ENCODE measurements at regions not wholly inside any gene's neighbourhood (a gene's known extent, or its start where the extent isn't known, plus 50 kb on each side); places are given as distances from the start of the nearest gene placed in this dataset.

DNA sequence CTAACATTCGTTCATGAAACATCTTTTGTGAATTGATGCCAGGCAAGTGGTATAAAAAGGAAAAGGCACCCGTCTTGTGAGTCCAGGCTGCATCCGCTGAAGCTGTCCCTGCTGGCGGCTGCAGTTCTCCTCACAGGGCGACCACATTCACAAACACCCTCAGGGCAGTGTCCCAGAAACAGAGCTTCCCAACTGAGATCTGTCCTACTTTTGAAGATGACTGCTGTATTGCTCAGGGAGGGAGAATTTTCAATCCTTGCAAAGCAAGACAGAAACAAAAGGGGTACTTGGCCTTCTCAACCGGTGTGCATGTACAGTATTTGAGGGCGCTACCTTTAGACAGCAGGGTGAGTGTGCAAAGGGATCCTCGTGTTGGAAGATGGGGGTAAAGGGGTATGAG lies 316.1 kb downstream of the GADD45G start:
- no peak for DNase-seq

DNA sequence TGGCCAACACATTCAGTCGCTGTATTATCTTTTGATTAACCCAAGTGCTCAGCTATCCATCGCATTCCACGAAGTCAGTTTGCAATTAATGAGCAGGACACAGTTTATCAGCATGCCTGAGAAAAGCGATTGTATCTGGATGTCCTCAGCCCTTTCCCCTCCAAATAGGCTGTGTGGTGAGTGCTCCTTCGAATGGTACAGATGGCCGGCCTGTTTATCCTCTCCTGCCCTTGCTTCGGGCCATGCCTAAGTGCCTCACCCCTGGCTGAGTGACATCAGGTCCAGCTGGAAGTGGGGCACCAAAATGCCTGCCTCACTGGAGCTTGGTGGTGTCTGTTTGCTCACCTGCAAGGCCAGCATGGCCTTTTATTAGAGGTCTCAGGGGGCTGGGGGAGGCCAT lies 317.3 kb downstream of the GADD45G start:
- no peak for DNase-seq

DNA sequence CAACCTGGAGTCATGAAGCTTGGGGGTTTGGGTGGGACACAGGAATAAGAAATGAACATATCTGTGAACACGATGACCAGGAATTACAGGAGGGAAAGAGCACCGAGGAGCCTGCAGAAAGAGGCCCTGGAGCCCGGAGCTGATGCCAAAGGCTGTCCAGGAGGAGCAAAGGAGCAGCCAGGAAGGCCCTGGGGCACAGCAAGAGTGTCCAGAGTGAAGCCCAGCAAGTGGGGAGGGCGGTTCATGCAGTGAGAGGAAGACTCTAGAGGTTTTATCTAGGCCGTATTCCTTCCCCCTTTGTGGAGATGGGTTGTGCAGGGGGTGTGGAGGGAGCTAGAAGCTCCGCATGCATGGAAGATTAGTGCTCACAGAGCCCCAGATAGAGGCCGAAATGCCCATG lies 318.4 kb downstream of the GADD45G start:
- DNase-seq: no peak

DNA sequence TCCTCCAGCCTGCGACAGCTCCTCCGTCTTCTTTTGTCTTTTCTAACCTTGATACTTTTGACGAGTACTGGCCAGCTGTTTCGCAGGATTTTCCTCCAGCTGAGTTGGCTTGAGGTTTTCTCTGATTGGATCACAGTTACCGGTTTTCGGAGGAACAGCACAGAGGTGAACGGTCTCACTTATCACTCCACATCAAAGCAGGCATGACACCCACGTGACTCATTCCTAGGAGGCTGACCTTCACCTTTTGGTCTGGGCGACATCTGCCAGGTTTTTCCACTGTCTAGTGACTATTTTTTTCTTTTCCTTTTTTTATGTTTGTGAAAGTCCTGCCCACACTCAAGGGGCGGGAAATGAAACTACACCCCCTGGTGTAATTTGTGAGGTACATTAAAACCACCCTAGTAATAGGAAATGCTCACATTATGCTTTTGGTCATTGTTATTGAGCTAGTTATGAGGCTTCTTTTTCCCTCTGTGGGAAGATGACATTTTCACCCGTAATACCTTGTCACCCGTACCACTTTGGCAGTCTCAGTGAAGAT lies 319.2 kb downstream of the GADD45G start:
- peak in 1 of 6 experiments; percentile 7 for DNase-seq

DNA sequence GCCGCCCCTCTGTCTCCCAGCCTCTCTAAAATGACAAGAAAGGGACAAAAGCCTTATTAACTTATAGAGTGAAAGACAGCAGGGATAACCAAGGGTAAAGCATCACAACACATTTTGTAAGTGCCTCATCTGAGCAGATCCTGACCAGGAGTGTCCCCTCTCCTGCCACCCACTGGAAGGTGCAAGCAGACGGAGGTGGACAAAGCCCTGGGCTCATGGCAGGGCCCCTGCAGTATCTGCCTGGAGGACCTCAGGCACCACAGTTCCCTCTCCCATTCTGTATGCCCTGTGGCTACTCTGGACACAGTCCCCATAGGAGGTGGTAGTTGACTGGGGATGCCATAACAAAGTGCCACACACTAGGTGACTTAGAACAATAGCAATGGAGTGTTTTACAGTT lies 319.8 kb downstream of the GADD45G start:
- DNase-seq: no peak

DNA sequence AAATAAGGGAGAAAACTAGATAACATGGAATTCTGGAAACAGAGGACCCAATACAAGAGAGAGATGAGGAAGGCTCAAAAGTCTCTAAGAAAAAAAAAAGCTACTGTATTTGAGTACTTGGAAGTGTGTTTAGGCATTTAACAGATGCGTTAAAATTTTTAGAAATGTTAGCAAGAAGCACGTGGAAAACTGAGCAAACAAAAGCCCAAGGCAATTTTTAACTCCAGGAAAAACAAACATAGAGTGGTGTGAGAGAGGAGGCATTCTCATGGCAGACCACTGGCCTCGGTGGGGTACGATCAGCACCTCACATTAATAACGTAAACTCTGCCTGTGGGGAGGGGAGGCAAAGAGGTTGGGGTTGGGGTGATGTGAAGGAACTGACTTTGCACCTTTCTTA lies 321.4 kb downstream of the GADD45G start:
- DNase-seq: no peak

DNA sequence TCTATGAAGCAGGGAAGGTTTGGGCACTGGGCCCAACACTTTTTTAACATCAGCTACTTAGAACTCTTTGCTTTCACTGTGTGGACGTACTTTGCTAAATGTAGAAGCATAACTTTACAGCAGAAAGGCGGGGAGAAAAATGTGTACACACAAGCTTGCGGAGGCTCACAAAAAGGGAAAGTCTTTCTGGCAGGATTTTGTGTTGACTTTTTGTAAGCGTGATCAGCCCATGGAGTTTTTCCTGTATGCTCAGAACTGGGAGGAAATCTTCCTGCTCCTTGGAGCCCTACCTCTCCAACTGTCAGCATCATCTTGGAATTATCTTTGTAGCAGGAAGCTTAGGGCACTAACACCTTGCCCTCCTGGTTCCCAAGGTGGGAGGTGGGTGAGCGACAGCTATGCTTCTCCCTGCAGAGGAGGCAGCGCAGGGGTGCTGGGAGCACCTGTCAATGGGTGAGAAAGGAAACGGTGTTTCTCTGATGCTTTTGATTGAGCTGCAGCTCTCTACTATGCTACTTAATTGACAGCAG lies 321.9 kb downstream of the GADD45G start:
- no peak for DNase-seq

DNA sequence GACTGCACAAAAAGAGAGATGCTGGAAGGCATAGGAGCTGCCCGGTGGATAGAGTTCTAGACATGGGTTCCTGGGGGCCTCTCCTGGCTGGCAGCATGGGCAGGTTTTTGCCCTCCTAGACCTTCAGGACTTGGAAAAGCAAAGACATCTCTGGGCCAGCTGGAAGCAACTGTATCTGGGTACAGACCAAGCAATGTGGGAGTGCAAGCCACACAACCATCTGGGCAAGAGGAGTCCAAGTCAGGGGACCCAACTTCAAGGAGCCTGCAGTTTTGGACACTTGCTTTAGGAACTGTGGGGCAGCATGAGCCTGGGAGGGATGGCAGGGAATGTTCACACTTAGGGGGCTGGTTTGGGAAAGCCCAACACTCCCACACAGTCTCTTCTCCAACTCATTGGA lies 323.3 kb downstream of the GADD45G start:
- DNase-seq: no peak

DNA sequence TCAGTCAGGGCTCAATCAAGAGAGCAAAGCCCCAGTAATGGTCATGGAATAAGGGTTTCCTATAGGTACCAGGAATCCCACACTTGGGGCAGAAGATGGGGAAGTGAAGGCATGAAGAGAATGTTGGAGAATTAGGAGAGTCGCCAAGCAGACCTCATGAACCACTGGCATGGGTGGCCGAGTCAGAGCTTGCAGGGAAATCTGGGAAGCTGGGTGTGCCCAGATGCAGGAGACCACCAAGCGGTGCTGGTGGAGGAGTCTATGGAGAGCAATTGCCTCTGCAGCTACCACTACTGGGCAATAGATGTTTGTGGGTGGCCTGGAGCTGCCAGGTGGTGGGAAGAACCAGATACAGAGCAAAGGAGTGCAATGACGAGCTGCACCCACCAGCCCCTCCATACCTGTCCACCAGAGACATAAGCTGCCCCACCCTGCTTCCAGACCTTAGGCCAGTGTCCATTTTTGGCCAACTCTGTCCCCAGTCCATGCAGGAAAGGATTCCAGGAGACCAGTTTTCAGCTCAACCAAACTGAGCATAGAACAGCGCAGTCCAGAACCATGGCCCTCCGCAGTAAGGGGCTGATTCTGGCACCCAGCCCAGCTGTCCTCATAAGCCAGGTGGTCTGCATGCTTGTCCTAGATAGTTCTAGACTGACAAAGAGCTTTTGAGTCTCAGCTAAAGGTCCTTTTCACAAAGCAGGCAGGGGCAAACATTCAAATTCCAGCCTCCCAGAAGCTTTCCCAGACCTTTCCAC lies 323.9 kb downstream of the GADD45G start:
- no peak for DNase-seq

DNA sequence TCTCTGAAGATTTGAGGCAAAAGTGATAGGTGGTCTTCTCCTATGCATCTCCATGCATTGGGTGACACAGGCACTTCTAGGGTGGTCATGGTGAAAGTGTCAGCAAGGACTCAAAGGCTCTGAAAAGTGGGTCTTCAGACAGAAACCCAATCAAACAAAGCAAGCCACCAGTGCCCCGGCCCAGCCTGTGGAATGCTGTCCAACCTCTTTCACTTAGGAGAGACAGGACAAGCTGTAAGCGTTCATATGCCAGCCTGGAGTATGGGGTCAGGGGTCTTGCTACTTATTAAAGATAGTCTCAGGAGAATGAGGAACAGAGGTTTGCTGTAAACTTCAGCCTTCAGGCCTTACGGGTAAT lies 324.5 kb downstream of the GADD45G start:
- no peak for DNase-seq

DNA sequence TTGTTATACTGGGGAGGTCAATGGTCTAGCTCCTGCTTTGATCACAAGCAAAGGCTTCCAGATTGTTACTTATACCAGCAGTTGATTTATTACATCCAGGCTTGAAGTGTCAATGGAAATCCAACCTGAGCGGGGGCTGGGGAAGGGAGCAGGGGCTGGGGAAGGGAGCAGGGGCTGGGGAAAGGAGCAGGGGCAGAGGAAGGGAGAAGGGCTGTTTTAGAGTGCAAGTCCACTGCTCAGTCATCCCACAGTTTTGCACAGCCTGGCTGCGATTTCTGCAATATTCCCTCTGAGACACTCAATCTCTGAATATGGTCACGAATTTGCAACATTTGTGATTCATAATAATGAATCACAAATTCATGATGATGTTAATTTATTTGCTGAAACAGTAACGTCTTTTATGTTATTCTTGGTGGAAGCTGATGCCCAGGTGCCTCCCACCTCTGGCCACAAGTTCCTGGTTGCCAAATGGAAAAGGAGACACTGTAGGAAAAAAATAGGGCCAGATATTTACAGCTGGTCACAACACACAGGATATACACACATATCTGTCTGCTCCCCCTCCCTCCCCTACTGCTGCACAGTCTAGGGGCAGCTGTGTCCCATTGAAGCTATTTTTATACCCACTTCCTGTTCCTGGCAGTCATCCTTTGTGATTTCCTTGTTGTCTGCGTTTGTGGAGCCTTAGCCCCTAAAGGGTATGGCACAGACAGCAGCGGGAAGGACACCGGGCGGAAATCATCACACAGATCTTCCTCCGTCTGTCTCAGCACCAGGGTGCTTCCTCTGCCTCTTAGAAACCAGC lies 325.1 kb downstream of the GADD45G start:
- DNase-seq: peak in 2 of 6 experiments; percentile 11 to 22

DNA sequence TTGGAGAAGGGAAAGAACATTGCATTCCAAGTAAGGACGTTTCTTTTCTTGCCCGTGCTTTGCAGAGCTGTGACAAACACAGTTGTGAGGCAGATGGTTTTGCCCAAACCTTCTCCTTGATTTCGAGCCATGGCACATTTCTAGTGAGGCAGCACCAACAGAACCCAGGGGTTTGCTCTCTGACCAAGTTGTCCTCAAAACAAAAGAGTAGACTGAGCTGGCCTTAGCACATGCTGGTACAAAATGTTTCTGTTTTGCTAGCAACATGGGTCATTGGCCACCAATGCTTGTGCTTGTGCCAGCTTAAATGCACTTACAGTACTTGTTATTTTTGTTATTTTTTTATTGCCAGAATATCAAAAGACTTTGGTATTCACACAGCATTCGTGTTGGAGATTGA lies 328.8 kb downstream of the GADD45G start:
- DNase-seq: no peak

DNA sequence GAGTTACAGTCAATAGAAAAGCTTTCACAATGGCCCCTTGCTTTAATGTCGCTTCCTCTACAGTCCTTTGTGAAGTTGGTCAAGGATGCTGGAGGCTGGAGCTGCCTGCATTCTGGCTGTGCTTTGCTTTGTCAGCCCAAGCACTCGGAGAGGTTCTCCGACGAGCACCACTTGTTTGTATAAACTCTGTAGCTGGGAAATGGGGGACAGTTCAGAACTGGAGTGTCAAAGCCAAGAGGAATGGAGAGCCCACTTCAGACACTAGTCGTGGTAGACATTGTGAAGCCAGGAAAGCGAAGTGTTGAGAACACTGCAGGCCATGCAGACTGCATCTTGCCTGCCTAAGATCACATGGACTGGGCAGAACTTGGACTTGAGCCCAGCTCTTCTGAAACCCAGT lies 330.3 kb downstream of the GADD45G start:
- DNase-seq: no peak

DNA sequence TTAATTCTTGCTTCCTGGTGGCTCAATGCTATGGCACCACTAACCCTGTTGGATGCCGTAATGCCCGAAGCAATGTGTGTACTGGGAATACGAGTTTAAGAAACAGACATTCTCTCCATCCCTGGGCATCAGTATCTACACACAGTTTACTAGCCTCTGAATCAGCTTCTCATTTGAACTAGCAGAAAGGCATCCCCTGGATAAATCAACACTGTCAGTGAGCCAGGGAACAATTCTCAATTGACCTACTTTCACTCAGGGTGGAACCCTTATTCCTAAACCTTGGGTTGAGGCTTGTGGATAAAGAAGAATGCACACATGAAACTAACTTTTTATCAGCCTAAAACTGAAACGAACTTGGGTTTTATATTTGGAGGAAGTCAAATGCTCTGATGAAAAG lies 331.0 kb downstream of the GADD45G start:
- no peak for DNase-seq

DNA sequence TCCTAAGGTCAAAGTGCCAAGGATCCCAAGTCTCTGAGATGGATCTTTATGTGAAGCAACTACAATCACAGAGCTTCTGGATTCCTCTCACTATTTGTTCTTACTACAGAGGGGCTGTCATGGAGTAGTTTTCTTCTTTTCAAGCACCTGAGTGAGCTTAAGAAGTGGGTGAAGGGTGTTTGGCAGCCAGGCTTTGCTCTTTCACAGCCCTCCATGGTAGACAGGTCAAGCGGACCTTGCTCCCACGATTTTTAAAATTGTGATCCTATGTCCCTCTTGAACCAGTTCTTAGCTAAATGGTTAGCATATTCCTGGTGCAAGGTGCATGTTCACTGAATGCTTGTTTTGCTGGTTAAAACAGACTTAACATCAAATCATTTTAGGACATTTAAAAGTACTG lies 332.2 kb downstream of the GADD45G start:
- no peak for DNase-seq

DNA sequence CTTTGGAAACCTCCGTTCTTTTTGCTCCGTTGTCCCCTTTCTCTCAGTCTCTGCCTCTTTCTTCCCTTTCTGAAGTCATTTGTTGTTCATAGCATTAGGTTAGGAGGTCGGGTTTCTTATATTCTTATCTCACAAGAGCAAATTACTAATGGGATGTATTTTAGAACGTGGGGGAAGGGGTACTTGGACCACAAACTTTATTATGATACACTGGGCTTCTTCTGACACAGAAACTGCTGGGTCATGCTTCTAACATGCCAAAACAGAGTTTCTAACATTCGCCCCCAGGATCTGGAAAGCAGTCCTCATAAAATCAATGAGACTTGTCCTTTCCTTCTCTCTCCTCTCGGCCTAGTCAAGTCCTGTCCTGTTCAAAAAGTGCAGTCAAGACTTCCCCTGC lies 334.4 kb downstream of the GADD45G start:
- DNase-seq: no peak

DNA sequence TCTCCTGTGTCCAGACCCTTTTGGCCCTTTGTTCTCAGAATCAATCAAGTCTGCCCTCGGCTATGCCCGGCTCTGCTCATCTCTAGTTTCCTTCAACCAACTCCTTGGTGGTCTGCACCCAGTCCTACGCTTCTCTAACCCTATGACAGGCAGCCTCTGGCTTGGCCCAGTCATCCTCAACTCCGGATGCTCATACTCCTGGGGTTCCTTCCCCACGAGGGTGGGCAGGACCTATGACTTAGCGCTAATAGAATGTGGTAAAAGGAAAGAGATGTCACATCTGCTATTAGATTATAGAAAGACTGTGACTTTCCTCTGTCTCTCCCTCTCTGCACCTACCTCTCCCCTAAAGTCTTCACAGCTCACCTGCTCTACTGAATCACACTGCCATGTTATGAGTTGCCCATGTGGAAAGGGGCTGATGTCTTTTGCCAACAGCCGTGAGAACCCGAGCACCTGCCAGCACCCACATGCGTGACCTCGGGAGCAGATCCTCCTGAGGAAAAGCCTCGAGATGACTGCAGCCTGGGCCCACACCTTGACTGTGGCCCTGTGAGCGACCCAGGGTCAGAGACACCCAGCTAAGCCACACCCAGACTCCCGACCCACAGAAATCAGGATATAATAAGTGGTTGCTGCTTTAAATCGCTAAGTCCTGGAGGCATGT lies 334.9 kb downstream of the GADD45G start:
- no peak for DNase-seq

DNA sequence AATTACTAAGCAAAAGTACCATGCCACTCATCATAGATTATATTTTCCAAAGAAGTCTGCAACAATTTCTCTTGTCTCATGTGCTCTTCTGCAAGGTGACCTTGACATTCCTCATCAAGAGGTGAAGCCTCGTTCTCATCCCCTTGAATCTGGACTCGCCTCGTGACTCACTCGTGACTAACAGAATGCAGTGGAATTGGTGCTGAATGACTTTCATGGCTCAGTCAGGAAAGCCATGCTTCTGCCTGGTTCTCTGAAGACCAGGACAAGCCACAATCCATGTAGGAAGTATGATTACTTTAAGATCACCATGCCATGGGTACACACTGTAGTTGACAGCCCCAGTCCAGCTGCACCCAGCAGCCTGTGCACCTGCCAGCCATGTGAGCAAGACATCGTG lies 335.8 kb downstream of the GADD45G start:
- DNase-seq: no peak

DNA sequence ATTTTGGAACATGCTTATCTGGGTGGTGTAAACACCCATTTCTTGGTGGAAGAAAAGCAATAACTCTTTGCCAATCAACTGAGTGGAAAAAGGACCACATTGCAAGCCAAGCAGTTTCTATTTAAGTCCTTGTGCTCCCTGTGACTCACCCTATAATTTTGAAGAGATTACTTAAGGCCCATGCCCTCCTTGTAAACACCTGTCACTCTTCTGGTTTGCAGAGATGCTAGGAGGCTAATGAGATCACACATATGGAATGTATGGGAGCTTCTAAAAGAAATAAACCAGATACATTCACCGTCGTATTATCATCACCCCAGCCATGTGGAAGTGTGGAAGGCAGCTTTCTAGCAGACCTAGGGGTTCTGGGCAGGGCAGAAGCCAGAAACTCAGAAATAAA lies 337.1 kb downstream of the GADD45G start:
- DNase-seq: no peak

DNA sequence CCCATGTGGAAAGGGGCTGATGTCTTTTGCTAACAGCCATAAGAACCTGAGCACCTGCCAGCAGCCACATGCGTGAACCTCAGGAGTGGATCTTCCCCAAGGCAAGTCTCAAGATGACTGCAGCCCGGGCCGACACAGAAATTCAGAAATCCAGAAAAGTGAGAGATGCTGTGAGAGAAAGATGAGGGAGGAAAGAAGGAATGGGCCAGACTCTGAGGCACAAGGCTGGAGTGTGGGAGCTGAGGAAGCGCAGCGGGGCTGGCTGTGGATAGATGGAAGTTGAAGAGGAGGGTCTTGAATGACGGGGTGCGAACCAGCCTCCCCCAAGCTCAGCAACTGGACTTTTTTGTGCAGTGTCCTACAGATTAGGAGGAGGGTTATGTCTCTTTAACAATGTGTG lies 337.8 kb downstream of the GADD45G start:
- DNase-seq: no peak

DNA sequence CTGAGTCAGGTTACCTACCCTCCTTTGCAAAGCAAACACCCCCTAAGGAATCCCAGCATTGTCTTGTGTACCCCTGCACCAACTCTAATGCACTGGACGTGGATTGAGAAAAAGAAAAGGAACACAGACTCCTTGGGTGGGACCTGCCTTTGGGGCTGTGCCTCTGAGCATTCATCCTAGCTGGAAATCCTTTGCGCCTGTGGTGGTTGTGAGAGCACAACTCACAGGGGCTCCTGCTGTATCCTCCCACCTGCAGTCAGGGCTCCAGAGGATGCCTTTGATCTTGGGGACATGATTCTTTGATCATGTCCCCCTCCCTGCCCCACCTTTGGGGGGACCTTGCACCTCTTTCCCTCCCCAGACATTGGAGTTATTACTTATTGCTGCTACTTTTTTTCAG lies 338.5 kb downstream of the GADD45G start:
- DNase-seq: no peak

DNA sequence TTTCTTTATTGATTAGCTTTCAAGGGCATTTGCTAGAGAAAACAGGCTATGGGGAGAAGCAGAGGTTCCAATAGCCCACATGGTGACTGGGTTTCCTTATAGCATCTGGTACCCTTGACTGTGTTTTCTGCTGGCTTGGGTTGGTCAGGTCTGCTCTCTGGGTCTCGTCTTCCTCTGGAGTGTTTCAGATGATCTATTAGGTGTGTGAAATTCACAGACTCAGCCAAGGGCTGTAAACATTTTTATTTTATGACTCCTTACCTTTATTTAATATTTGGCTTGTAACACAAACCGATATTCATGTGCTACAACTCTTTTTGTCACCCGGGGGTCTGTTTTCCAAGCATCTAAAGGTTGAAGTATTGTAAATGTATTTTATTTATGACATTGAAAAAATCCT lies 338.9 kb downstream of the GADD45G start:
- DNase-seq: no peak

DNA sequence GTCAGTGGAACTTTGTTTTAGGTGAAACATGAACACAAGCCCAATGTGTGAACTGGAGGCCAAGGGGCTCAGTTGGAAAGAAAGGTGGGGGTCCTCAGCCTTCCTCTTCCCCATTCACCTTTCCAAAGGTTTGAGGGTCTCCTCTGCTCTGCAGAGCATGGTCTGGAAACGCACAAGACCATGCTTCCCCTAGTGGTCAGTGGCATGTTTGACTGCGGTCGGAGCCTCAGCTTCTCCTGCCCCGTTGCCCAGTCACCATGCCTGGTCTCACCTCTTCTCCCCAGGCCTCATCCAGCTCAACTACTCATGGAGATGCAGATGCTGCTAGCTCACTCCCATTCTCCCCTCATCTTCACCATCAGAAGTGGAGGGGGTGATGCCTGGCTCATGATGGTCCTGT lies 340.3 kb downstream of the GADD45G start:
- DNase-seq: no peak

DNA sequence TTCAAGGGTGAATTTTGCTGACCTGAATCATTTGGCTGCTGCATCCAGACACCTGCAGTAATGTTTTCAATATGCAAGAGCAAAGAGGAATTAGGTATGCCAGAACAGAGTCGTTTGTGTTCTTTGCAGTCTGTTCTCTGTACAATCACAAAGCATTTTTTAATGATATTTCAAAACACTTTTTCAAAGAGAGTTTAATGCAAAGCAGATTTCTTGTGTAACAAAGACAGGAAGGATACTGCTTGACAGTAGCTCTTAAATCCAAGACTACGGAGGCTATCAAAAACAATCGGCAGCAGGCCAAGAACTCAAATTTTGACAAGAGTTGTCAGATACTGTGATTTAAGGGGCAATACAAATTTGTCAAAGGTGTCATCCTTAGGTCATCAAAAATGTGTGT lies 341.9 kb downstream of the GADD45G start:
- no peak for DNase-seq

All from stimulated activated naive CD4-positive, alpha-beta T cell (primary cell).